MM.1S (cell line): ENCODE measurements at regions not wholly inside any gene's neighbourhood (a gene's known extent, or its start where the extent isn't known, plus 50 kb on each side); places are given as distances from the start of the nearest gene placed in this dataset.

Experiments used
- CTCF ChIP-seq: fragments of 300-600 bp; sonication (generic); IDR thresholded peaks from 2 replicates; pipeline ENCODE4 v1.5.1; 2016; ENCODE audit warnings: antibody characterized with exemption, low read length, mixed read lengths
- EZH2 ChIP-seq: fragments of 300-600 bp; sonication (generic); optimal IDR thresholded peaks from 2 replicates; pipeline ENCODE3; 2017; ENCODE audit warnings: low read depth, mild to moderate bottlenecking, antibody characterized with exemption, low read length, mixed read lengths

DNA sequence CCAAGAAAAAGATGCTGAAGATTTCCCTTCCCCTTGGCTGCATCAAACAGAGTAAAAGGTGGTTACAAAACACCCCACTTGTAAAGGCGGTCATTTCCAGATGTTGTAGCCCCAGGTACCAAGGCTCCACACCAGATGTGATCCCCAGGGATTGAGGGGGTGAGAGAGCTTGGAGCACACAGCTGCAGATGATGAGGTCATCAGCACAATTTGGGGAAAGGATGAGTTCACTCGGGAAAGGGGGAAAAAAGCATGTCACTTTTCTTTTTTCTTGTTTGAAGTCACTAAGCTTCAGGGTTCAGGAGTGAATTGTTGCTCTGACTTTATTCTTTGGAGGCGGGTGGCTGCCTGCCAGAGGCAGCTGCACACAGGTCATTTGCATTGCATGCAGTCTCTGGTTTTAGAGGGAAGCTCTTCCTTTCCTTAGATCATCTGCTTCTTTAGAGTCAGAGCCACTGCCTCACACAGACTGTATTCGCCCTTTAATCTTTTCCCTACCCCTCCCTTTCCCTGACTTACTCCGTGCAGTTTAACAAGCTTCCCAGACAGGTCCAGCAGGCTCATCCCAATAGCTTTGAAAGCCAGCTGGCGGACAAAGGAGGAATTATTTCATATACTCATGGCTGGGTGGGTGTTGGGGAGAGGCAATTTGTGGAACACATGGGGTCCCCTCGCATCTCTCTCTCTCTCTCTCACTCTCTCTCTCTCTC is 409.3 kb upstream of the SLC24A2 start:
- TF ChIP-seq CTCF (no peak), EZH2 (no peak)
